HG02884 (cell line): ENCODE measurements at regions not wholly inside any gene's neighbourhood (a gene's known extent, or its start where the extent isn't known, plus 50 kb on each side); places are given as distances from the start of the nearest gene placed in this dataset.

Source experiments
- ATAC-seq: cut with Tn5 transposase; IDR thresholded peaks from one replicate; pipeline ENCODE4 v1.9.1; 2021; ENCODE audit warnings: mild to moderate bottlenecking, moderate library complexity; ENCODE audit not compliant: unreplicated experiment

DNA sequence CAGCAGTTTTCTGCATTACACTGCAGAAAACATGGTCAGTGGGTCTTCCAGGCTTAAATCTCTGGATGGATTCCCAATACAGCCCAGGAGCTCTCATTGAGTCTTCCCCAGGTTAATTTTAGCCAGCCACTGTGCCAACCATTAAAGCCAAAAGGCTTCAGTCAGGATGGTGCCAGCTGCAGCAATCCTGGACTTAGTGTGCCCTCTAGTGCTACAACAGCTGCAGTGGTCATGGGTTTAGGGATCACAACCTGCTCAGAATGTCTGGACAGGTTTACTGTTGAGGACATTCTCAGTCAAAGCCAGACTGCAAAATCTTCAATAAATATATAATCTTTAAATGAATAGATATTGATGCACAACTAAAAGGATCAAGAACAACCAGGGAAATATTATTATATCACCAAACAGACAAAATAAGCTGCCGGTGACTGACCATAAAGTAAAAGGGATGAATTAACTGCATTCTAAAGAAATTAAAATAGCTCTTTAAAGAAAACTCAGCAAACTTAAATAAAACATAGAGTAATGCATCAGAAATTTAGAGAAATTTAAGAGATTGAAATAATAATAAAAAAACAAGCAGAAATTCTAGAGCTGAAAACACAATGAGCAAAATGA, 639.9 kb downstream of the SPOCK3 start:
- peak; percentile 62 for ATAC-seq

GRCh38 chr4:166600264-166600663, 634.0 kb downstream of the SPOCK3 start:
- ATAC-seq: no peak

DNA sequence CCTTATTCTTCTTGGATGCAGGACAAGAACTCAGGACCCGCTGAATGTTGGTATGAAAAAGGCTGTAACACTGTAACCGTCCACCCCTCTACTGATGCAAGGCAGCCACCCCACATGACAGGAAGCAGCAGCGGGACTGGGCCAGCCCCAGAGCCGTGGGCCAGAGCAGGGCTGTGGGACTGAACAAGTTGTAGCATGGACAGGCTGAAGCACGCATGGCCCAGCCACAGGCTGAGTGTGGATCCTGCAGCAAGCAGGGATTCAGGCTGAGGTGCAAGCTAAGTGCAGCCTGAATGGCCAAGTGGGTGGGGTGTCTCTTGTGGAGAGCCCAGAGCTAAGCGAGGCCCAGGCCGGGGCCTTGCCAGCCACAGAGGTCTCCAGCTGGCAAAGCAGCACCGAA, 632.2 kb downstream of the SPOCK3 start:
- ATAC-seq: no peak

DNA sequence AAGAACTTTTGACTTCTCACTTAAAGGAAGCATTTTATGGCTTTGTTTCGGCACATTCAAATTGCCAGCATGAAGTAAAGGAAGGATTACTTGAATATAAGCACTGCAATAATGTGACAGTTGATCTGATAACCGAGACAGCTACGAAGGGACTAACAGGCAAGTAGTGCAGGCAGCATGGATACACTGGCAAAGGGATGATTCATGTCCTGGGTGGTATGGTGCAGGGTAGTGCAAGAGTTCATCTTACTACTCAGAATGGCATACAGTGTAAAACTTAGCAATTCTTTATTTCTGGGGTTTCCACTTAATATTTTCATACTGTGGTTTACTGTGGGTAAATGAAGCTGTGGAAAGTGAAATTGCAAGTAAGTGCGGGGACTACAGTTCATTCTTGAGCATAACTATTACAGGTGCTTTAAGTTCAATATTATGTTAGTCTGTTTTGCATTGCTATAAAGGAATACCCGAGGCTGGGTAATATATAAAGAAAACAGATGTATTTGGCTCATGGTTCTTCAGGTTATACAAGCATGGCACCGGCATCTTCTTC, 611.8 kb downstream of the SPOCK3 start:
- no peak for ATAC-seq

DNA sequence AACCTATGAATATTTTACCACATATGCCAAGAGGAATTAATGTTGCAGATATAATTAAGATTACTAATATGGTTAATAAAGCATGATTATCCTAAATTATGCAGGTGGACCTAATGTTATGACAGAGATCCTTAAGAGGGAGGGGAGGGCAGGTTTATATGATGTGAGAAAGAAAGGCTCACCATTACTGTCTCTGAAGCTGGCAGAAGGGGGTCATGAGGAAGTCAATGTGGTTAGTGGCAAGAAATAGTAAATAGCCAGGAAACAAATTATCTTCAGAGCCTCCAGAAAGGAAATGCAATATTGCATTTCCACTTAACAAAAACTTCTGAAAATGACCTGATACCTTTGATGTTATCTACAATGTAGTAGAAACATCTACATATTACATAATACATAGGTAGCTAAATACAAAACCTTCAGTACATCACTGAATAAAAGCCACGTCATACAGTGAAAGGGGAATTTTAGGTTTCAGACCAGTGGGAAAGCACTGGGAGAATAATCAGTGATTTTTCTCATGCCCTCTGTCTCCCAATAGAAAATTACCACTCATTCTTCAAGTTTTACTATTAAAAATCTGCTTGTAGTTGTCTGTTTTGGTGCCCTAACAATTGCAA, 609.2 kb downstream of the SPOCK3 start:
- ATAC-seq: peak; percentile 49

DNA sequence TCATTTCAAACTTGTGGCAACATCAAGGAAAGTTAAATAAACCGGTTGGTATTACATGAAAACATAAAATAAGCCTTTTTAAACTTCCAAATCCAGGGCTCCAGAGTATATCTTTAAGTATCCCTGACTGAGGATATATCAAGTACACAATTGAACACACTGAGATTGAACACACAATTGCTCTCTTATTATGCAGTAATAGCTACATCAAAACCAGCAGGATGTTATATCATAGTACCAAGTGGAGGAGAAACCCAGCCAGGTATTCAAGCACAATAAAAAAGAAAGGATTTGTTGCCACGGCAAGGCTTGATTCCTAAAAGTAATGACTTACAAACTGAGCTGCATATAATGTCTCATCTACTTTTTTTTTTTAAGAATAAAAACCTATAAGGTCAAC, 605.8 kb downstream of the SPOCK3 start:
- no peak for ATAC-seq

- ATAC-seq: no peak
These were observed 598.9 kb downstream of the SPOCK3 start for GRCh38 chr4:166635367-166635766.

GRCh38 chr4:166637816-166638215, 596.5 kb downstream of the SPOCK3 start:
- no peak for ATAC-seq

GRCh38 chr4:166655231-166655630, 579.1 kb downstream of the SPOCK3 start:
- no peak for ATAC-seq

- no peak for ATAC-seq
These were observed 578.6 kb downstream of the SPOCK3 start for GRCh38 chr4:166655705-166656104.

DNA sequence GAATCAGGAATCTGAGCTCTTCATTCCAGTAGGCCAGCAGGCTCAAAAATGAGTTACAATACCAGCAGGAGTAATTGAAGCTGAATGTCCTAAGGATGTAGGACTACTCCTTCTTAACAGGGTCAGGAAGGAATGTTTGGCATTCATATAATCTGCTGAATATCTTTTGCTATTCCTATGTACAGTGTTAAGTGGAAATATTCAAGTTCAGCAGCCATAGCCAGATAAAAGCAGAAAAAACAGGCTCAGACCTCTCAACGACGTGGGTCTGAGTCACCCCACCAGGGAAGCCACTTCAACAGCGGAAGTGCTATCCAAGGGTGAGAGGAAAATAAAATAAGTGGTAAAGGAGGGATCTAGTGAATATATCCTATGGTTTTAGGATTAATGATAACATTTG, 577.0 kb downstream of the SPOCK3 start:
- ATAC-seq: no peak

DNA sequence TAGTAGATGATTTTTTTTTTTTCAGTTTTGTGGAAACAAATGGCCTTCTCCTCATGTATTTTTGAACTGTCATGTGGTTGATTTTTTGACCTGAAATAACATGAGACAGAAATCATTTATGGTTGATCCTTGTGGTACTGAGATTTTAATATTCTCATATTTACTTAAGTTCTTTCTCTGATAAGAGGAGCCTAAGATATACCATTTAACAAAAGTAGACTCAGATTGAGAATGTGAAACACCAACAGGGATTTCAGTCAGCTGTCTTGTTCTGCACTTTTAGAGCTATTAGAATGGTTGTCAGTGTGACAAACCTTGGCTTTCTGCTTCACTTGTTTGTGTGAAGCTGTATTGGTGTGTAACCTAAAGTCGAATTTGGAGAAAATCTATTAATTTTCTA, 575.7 kb downstream of the SPOCK3 start:
- ATAC-seq: peak; percentile 29

DNA sequence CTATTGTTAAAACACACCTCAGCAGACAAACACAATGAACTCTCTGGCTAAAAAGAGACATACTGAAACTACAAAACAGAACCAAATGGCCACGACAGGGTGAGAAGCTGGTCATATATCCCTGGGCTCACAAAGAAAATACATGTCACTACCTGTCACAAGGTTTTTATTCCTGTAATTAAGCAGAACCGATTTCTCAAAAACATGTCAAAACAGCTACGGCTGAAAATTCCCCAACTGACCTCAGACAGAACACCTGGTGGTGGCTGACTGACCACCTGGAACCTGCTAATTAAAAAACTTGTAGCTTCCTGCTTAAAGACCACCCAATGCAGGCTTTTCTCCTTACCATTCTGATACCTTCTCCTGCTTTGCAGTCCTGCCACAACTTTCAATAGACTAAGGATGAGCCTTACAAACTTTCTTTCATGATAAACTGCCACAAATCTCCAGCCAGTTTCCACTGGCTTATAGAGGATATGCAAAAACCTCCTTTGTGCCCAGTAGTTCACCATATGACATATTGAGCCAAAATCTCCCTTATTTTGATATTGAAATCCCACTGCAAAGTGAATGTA, 571.9 kb downstream of the SPOCK3 start:
- ATAC-seq: peak; percentile 91

DNA sequence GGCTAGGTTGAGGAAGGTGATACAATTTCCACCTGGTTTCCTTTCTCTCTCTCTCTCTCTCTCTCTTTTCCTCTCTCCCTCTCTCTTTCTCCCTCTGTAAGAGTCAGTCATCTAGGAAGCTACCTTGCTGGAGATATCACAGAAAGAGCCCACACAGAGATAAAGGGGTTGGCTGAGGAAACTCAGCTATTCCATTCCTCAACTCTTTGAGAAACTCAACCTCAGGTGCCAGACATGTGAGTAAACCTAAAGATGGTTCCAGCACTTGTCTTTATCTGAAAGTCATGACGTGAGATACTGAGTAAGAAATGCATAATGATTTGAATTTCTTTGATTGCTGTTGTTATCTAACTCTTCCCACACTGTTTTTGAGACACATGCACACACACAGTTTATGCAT, 564.0 kb downstream of the SPOCK3 start:
- ATAC-seq: no peak

DNA sequence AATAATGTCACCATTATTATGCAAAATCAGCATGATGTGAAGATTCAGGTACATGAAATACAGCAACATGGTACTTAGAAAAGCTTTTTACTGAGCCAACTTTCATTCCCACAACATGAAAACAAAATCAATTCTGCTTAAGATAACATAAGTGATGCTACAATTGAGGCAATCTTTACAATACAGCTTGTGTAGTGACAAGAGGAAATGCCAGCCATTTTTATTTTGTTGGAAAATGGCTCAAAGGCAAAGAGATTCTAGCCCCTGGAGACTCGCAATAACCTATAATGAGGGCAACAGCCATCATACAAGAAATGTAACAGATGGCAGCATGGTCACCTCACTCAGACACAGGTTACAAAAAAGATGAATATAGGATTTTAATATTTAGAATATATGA, 560.4 kb downstream of the SPOCK3 start:
- ATAC-seq: no peak

DNA sequence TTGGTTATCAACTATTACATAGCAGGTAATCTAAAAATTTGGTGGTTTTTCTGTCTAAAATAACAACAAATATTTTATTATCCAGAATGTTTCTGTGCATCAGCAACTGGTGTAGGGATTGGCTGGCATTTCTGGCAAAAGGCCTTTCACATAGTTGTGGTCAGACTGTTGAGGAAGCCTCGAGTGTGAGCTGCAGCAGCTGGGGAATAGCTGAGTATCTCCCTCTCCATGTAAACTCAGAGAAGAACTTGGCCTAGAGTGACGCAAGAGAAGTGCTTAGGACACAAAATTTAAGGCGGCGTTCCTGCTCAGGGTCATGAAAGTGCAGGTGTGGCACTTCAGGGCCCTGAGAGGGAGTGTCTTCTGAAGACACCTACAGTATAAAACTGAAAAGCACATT, 558.9 kb downstream of the SPOCK3 start:
- ATAC-seq: no peak

DNA sequence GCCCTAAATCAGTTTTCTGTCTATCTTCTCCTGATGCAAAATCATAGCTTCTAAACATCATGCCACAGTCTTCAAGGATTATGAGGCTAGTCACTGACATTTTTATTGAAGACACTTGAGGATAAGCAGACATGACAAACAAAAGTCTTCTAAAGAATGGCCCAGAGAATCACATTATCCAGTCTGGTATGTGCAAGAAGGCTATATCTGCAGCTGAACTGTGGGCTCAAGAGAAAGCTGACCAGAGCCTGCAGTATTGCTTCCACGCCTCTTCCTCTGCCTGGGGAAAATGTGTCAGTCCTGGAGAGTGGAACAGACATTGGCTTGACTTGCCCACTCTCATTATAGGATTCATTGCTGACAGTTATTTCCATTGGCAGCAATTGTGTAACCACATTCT, 553.5 kb downstream of the SPOCK3 start:
- ATAC-seq: no peak

DNA sequence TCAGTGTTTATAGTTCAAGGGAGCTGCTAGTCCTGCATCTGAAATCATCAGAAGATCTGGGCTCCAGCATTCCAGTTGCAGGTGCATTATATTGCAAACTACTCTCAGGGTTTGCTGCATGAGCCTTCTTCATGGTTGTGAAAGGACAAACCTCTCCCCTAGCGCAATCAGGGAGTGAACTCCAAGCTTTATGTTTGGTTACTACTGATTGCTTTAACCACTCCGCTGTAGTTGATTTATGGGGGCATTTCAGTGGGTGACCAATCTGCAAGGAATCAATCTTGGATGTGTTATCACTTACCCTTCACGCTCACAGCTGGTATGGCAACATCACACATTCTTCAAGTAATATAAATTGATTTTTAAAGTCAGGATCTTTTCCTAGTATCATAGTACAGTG, 552.1 kb downstream of the SPOCK3 start:
- no peak for ATAC-seq
